Ishikawa (cell line): ENCODE measurements at regions not wholly inside any gene's neighbourhood (a gene's known extent, or its start where the extent isn't known, plus 50 kb on each side); places are given as distances from the start of the nearest gene placed in this dataset.

Experiments used
- CEBPB ChIP-seq: IDR thresholded peaks from 2 replicates; pipeline ENCODE4 v1.6.1; 2012
- CREB1 ChIP-seq: IDR thresholded peaks from 2 replicates; pipeline ENCODE4 v1.6.1; 2012; ENCODE audit warnings: low read depth
- EGR1 ChIP-seq: IDR thresholded peaks from 2 replicates; pipeline ENCODE4 v1.6.1; 2012
- EP300 ChIP-seq: IDR thresholded peaks from 2 replicates; pipeline ENCODE4 v1.6.1; 2012; ENCODE audit warnings: borderline replicate concordance
- FOXM1 ChIP-seq: IDR thresholded peaks from 2 replicates; pipeline ENCODE4 v1.6.1; 2012; ENCODE audit warnings: low read depth, borderline replicate concordance
- NFIC ChIP-seq: IDR thresholded peaks from 2 replicates; pipeline ENCODE4 v1.6.1; 2012
- RAD21 ChIP-seq: IDR thresholded peaks from 2 replicates; pipeline ENCODE4 v1.6.1; 2012; ENCODE audit warnings: low read depth
- TAF1 ChIP-seq: IDR thresholded peaks from 2 replicates; pipeline ENCODE4 v1.6.1; 2012; ENCODE audit warnings: low read depth, mild to moderate bottlenecking
- TCF12 ChIP-seq: IDR thresholded peaks from 2 replicates; pipeline ENCODE4 v1.6.1; 2012; ENCODE audit warnings: low read depth
- TEAD4 ChIP-seq: IDR thresholded peaks from 2 replicates; pipeline ENCODE4 v1.6.1; 2012
- YY1 ChIP-seq: IDR thresholded peaks from 2 replicates; pipeline ENCODE4 v1.6.1; 2012; ENCODE audit warnings: low read depth
- ZBTB7A ChIP-seq: IDR thresholded peaks from 2 replicates; pipeline ENCODE4 v1.6.1; 2012; ENCODE audit warnings: low read depth
- TF ChIP-seq, protein P1 (sequence below): IDR thresholded peaks from 2 replicates; pipeline ENCODE4 v1.6.1; 2012
- TF ChIP-seq, protein P2 (sequence below): IDR thresholded peaks from 2 replicates; pipeline ENCODE4 v1.6.1; 2012; ENCODE audit warnings: low read depth, mild to moderate bottlenecking
- TF ChIP-seq, protein P3 (sequence below): IDR thresholded peaks from 2 replicates; pipeline ENCODE4 v1.6.1; 2012

DNA sequence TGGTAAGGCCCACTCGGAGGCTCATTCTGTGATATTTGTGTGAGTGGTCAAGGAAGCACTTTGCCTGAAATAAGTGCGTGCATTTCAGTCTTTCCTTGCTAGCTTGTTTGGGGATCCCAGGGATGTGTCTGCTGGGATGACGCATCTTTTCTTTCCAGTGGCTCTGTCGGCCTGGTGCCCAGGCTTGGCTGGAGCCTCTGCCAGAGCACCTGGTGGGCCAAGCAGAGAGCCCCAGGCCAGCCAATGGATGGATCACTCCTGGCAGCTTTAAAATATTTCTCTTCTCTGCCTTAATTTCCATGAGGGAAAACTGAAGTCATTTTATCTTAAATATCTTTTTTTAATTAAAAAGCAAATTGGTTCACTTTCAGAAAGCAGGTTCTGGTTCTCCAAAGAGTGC is 501.8 kb upstream of the HS6ST1 start:
- TF ChIP-seq NFIC: no peak
- TF ChIP-seq CEBPB: no peak
- TF ChIP-seq EGR1: no peak
- no peak for TF ChIP-seq RAD21
- TF ChIP-seq FOXM1: no peak
- TF ChIP-seq, protein P1, sequence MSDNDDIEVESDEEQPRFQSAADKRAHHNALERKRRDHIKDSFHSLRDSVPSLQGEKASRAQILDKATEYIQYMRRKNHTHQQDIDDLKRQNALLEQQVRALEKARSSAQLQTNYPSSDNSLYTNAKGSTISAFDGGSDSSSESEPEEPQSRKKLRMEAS: no peak
- TF ChIP-seq ZBTB7A: no peak
- TF ChIP-seq TEAD4: no peak
- no peak for TF ChIP-seq YY1
- no peak for TF ChIP-seq TCF12
- TF ChIP-seq TAF1: no peak
- TF ChIP-seq, protein P2, sequence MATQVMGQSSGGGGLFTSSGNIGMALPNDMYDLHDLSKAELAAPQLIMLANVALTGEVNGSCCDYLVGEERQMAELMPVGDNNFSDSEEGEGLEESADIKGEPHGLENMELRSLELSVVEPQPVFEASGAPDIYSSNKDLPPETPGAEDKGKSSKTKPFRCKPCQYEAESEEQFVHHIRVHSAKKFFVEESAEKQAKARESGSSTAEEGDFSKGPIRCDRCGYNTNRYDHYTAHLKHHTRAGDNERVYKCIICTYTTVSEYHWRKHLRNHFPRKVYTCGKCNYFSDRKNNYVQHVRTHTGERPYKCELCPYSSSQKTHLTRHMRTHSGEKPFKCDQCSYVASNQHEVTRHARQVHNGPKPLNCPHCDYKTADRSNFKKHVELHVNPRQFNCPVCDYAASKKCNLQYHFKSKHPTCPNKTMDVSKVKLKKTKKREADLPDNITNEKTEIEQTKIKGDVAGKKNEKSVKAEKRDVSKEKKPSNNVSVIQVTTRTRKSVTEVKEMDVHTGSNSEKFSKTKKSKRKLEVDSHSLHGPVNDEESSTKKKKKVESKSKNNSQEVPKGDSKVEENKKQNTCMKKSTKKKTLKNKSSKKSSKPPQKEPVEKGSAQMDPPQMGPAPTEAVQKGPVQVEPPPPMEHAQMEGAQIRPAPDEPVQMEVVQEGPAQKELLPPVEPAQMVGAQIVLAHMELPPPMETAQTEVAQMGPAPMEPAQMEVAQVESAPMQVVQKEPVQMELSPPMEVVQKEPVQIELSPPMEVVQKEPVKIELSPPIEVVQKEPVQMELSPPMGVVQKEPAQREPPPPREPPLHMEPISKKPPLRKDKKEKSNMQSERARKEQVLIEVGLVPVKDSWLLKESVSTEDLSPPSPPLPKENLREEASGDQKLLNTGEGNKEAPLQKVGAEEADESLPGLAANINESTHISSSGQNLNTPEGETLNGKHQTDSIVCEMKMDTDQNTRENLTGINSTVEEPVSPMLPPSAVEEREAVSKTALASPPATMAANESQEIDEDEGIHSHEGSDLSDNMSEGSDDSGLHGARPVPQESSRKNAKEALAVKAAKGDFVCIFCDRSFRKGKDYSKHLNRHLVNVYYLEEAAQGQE: no peak
- TF ChIP-seq, protein P3, sequence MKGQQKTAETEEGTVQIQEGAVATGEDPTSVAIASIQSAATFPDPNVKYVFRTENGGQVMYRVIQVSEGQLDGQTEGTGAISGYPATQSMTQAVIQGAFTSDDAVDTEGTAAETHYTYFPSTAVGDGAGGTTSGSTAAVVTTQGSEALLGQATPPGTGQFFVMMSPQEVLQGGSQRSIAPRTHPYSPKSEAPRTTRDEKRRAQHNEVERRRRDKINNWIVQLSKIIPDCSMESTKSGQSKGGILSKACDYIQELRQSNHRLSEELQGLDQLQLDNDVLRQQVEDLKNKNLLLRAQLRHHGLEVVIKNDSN: no peak
- TF ChIP-seq EP300: no peak
- no peak for TF ChIP-seq CREB1

DNA sequence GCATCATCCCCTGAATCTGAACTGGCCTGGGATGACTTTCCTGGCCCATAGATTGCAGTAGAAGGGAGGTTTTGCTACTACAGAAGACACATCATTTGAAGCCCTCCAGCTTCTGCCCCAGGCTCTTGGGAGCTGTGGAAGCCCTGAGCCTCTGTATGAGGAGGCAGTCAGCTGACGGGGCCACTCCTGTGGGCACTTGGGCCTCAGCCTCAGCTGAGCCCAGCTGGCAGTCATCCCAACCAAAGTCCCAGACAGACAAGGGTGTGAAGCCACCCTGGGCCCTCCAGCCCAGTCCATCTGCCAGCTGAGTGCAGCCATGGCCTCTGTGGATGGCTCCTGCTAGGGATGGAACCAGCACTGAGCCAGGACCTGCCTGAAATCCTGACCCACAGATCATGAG is 502.3 kb upstream of the HS6ST1 start:
- TF ChIP-seq CEBPB: no peak
- TF ChIP-seq RAD21: no peak
- no peak for TF ChIP-seq TCF12
- TF ChIP-seq ZBTB7A: no peak
- TF ChIP-seq FOXM1: no peak
- TF ChIP-seq TEAD4: no peak
- TF ChIP-seq, protein P1: no peak
- no peak for TF ChIP-seq CREB1
- no peak for TF ChIP-seq EGR1
- no peak for TF ChIP-seq TAF1
- TF ChIP-seq, protein P2: no peak
- no peak for TF ChIP-seq EP300
- no peak for TF ChIP-seq NFIC

DNA sequence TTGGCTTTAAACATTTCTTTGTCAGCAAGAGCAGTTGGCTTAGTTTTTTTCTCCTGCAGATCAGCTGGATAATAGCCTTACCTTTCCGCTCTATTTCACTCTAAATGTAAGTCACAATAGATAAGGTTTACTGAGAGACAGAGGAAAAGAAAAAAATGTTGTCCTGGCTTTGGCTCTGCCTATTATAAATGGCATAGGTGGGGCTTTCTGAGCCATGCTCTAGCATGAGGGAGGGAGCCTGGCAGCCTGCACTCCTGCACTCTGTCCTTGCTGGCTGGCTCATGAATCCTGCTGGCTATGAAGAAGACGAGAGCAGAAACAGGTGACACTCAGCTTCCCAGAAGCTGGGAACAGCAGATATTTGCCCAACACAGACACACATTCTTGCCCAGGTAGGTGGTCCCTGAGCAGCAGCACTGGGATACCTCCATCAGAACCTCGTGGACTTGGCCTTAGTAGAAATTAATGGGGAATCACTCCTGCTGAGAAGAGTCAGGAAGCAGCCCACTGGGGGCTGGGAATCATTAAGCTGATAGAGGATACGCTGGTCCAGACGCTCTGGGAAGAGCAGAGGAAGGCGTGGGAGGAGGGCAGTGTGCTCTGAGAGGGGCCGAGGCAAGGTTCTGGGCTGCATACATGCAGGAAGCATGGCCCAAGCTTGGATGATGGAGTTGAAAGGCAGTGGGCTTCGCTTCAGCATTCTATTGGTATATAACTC is 514.4 kb upstream of the HS6ST1 start:
- TF ChIP-seq EP300 (no peak), ZBTB7A (no peak), YY1 (no peak), TEAD4 (no peak), RAD21 (no peak), CEBPB (no peak), FOXM1 (no peak), TCF12 (no peak), EGR1 (no peak)
- TF ChIP-seq, protein P2: no peak
- TF ChIP-seq, protein P3: no peak
- TF ChIP-seq, protein P1: no peak

DNA sequence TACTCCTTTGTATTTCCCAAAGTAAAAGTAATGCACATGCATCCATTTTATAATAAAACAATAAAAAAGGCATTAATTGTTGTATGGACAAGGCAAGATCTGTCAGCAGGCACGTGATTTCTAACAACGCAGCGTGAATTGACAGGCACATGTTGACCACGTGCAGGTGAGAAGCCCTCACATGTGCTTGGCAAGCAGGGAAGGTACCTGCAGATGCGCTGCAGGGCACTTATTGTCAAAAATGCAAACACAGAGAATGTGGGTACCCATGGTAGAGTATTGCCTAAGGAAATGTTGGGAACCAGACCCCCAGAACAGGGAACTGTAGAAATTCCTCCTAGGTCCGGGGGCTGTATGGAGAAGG is 515.0 kb upstream of the HS6ST1 start:
- TF ChIP-seq CREB1: no peak
- TF ChIP-seq, protein P3: no peak
- TF ChIP-seq, protein P1: no peak
- no peak for TF ChIP-seq ZBTB7A
- no peak for TF ChIP-seq TEAD4
